Activated T-cell treated with anti-CD3 and anti-CD28 coated beads, Interleukin-2, amount 50 U/mL, for 4 hours (primary cell): ENCODE measurements at regions not wholly inside any gene's neighbourhood (a gene's known extent, or its start where the extent isn't known, plus 50 kb on each side); places are given as distances from the start of the nearest gene placed in this dataset.

Source experiments
- ATAC-seq, 2 donors: fragments of 200-7000 bp; cut with Tn5 transposase; one replicate each; pipeline ENCODE4 v1.10.0; 2021
- DNase-seq: peaks from one replicate; pipeline ENCODE4 v3.0.0-alpha.2; 2020
- H3K27me3 Mint-ChIP-seq: one replicate; pipeline ENCODE4 v1.8.0; 2021; ENCODE audit warnings: low read depth, mixed read lengths
- H3K36me3 Mint-ChIP-seq: one replicate; pipeline ENCODE4 v1.8.0; 2022; ENCODE audit warnings: mixed read lengths; ENCODE audit not compliant: insufficient read depth
- H3K4me1 Mint-ChIP-seq: one replicate; pipeline ENCODE4 v1.8.0; 2021; ENCODE audit warnings: low read depth, mixed read lengths
- H3K4me3 Mint-ChIP-seq: one replicate; pipeline ENCODE4 v1.8.0; 2021; ENCODE audit warnings: mild to moderate bottlenecking, moderate library complexity, mixed read lengths
- H3K9me3 Mint-ChIP-seq: one replicate; pipeline ENCODE4 v1.8.0; 2021; ENCODE audit warnings: mixed read lengths

GRCh38 chr19:31502536-31503170, 153.4 kb upstream of the TSHZ3 start:
- no peaks in the 10 kb centered on the region for H3K4me1 Mint-ChIP-seq
- H3K27me3 Mint-ChIP-seq = peaks cover 3% of the 10 kb centered on the region
- H3K9me3 Mint-ChIP-seq = no peaks in the 10 kb centered on the region
- DNase-seq (no peak), ATAC-seq (no peak)
- H3K36me3 Mint-ChIP-seq = no peaks in the 10 kb centered on the region
- H3K4me3 Mint-ChIP-seq = no peak overlapping the region

DNA sequence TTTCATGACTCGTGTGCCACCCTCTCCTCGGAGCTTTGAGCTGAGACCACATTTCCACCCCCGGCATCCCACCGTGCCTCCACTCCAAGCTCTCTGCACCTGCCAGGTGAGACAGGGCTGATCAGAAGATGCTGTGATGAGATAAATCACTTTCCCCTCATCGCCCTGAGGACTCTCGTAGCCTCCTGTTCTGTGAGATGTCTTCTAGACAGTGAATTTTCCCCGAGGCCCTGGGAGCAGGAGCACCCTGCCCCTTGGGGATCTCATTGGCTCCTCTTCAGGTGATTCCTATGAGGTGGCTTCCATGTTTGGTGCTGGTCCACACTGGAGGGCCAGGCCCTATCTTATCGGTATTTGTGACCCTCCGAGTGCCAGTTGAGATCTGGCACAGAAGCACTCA, 154.0 kb upstream of the TSHZ3 start:
- DNase-seq = no peak
- no peak for ATAC-seq
- H3K9me3 Mint-ChIP-seq = no peaks in the 10 kb centered on the region
- no peaks in the 10 kb centered on the region for H3K36me3 Mint-ChIP-seq
- H3K27me3 Mint-ChIP-seq = peaks cover 3% of the 10 kb centered on the region
- no peaks in the 10 kb centered on the region for H3K4me1 Mint-ChIP-seq
- no peak overlapping the region for H3K4me3 Mint-ChIP-seq

DNA sequence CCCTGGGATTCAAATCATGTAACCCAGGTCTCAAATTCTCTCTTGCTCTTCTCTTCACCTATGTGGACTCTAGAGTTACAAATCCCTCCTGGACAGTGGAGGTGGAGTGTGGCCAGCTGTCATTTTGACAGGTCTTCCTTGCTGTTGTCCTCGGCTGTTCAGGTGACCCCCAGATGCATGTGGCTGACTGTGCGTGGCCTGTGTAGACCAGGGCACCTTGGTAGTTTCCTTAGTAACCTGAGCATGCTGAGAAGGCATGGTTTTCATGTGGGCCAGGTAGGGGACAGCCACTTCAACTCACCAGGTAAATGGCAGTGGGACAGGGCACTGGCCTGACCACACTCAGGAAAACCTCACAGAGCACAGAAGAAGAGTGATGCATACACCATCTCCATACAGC, 155.0 kb upstream of the TSHZ3 start:
- no peaks in the 10 kb centered on the region for H3K9me3 Mint-ChIP-seq
- no peaks in the 10 kb centered on the region for H3K36me3 Mint-ChIP-seq
- no peaks in the 10 kb centered on the region for H3K4me1 Mint-ChIP-seq
- ATAC-seq = no peak
- H3K4me3 Mint-ChIP-seq = no peak overlapping the region
- H3K27me3 Mint-ChIP-seq = peaks cover 3% of the 10 kb centered on the region
- no peak for DNase-seq

DNA sequence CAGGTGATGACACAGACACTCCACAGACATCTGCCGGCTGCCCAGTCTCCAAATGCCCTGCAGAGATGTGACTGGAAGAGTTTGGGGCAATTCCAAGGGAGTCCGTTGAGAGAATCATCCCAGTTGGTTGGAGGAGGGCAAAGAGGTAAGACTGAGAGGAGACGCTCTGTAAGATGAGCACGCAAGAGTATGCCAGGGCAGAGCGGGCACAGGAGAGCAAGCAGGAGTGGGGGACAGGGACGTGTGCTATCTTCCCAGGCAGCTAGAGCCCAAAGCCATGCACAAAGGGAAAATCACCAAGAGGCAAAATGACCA, 156.3 kb upstream of the TSHZ3 start:
- DNase-seq = no peak
- Mint-ChIP-seq H3K4me1 (no peaks in the 10 kb centered on the region), H3K9me3 (no peaks in the 10 kb centered on the region), H3K4me3 (no peak overlapping the region), H3K27me3 (no peaks in the 10 kb centered on the region), H3K36me3 (no peaks in the 10 kb centered on the region)
- ATAC-seq = no peak

- Mint-ChIP-seq H3K27me3 (no peaks in the 10 kb centered on the region), H3K36me3 (no peaks in the 10 kb centered on the region), H3K9me3 (no peaks in the 10 kb centered on the region), H3K4me1 (no peaks in the 10 kb centered on the region), H3K4me3 (no peak overlapping the region)
- ATAC-seq (no peak), DNase-seq (no peak)
Observed at GRCh38 chr19:31506102-31506501, 156.9 kb upstream of the TSHZ3 start.

GRCh38 chr19:31510635-31511034, 161.4 kb upstream of the TSHZ3 start:
- H3K27me3 Mint-ChIP-seq = no peaks in the 10 kb centered on the region
- no peaks in the 10 kb centered on the region for H3K36me3 Mint-ChIP-seq
- ATAC-seq = no peak
- DNase-seq = no peak
- H3K4me3 Mint-ChIP-seq = no peak overlapping the region
- H3K4me1 Mint-ChIP-seq = no peaks in the 10 kb centered on the region
- H3K9me3 Mint-ChIP-seq = no peaks in the 10 kb centered on the region

- Mint-ChIP-seq H3K27me3 (no peaks in the 10 kb centered on the region), H3K36me3 (no peaks in the 10 kb centered on the region), H3K4me3 (no peak overlapping the region), H3K9me3 (no peaks in the 10 kb centered on the region), H3K4me1 (no peaks in the 10 kb centered on the region)
- DNase-seq (no peak), ATAC-seq (no peak)
Observed at GRCh38 chr19:31511098-31511497, 161.9 kb upstream of the TSHZ3 start.

GRCh38 chr19:31511696-31512095, 162.5 kb upstream of the TSHZ3 start:
- H3K4me3 Mint-ChIP-seq = no peak overlapping the region
- DNase-seq (no peak), ATAC-seq (no peak)
- H3K27me3 Mint-ChIP-seq = no peaks in the 10 kb centered on the region
- H3K4me1 Mint-ChIP-seq = no peaks in the 10 kb centered on the region
- no peaks in the 10 kb centered on the region for H3K9me3 Mint-ChIP-seq
- no peaks in the 10 kb centered on the region for H3K36me3 Mint-ChIP-seq

DNA sequence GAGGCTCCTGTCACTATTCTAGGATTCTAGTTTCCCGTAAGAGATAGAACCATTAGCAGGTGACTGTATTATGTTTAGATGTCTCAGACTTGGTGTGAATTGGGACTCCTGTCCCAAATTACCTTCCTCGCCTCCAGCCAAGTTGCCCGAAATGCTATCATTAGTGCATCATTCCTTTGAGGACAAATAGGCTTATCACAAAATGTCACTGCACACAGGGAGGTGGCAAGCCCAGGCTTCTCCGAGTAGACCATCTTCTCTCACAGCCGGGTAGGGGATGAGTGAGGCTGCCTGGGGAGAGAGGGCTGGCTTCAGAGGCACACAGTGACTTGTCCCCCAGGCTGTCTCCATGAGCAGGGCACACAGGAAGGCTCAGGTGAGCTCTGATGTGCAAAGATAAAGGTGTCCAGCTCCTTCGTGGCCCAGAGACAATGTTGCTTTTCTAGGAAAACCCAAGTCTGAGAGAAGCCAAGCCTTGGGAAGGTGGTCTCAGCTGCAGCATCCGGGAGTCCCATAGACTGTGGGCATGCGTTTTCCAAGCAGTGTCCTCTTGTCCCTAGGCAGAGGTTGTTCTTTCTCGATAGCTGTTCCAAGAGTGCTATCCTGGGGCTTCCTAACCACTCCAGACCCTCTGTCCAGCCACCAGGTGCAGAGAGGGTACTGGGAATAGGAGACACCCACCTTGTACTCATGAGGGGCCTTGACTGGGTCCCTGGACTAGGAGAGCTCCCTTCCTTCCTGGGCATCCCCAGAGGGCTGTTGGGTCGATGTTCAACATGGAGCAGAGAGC, 163.1 kb upstream of the TSHZ3 start:
- Mint-ChIP-seq H3K27me3 (no peaks in the 10 kb centered on the region), H3K9me3 (no peaks in the 10 kb centered on the region), H3K36me3 (no peaks in the 10 kb centered on the region), H3K4me3 (no peak overlapping the region), H3K4me1 (no peaks in the 10 kb centered on the region)
- DNase-seq (no peak), ATAC-seq (no peak)

GRCh38 chr19:31513841-31514240, 164.6 kb upstream of the TSHZ3 start:
- no peak for DNase-seq
- Mint-ChIP-seq H3K36me3 (no peaks in the 10 kb centered on the region), H3K9me3 (no peaks in the 10 kb centered on the region), H3K27me3 (no peaks in the 10 kb centered on the region), H3K4me3 (no peak overlapping the region), H3K4me1 (no peaks in the 10 kb centered on the region)
- ATAC-seq = no peak

GRCh38 chr19:31515931-31516330, 166.7 kb upstream of the TSHZ3 start:
- peaks cover 2% of the 10 kb centered on the region for H3K9me3 Mint-ChIP-seq
- no peaks in the 10 kb centered on the region for H3K4me1 Mint-ChIP-seq
- H3K27me3 Mint-ChIP-seq = no peaks in the 10 kb centered on the region
- H3K4me3 Mint-ChIP-seq = no peak overlapping the region
- DNase-seq (no peak), ATAC-seq (no peak)
- no peaks in the 10 kb centered on the region for H3K36me3 Mint-ChIP-seq

DNA sequence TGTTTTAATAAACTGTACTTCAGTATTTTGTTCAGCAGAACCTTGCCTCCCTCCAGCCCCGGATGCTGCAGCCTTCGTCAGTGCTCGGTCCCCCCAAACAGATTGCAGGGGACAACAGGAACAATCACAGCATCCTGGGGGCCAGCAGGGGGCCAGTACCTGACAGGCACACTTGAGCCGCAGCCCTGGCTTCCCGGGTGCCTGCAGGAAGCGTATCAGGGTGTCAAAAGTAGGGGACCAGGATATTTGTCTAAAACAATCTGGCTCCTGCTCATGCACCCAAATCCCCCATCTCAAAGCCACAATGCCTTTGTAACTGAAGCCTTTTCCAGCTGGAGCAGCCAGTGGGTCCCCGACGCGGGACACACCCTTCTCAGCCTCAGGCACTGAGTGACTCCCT, 167.5 kb upstream of the TSHZ3 start:
- no peak overlapping the region for H3K4me3 Mint-ChIP-seq
- H3K9me3 Mint-ChIP-seq = peaks cover 4% of the 10 kb centered on the region
- ATAC-seq = no peak
- H3K4me1 Mint-ChIP-seq = no peaks in the 10 kb centered on the region
- H3K36me3 Mint-ChIP-seq = no peaks in the 10 kb centered on the region
- DNase-seq = no peak
- no peaks in the 10 kb centered on the region for H3K27me3 Mint-ChIP-seq

DNA sequence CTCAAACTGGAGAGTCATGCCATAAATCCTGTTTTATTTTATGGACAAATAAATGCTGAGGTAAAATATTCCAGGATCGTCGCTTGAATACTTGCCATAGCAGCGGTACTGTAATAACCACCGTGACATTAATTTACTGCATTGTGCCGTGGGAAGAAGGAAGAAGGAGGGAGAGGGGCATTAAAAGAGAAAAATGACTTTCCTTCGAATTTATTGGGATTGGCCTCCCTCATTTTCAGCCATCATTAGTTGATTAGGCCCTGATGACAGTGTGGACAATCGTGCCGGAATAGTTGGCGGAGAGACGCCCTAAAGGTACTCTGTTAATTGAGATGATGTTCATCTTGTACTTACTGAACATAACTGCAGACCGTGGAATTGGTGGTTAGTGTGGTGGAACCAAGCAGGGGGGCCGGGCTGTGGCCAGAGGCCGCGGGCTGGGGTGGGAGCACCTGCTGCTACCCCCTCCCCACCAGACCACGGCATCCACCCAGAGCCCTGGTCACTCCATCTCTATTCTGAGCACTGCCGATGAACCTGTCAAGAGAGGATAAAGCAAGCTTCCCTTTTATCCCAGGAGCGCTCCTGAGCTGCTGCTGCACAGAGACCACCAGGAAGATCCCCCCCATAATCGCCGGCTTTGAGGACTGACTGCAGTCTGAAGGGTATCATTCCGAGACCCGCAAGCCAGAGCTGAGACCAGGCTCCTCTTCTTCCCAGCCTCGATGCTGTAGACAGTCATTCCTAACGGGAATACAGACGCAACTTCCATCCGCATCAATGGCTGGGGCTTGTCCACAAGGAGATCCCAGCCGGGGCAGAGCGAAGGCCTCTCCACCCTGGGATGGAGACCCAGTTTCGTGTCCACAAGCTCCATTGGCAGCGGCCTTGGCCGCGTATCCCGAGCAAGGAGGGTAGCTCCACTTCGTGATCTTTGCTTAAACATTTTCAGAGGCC, 168.3 kb upstream of the TSHZ3 start:
- no peak for ATAC-seq
- no peaks in the 10 kb centered on the region for H3K27me3 Mint-ChIP-seq
- no peak for DNase-seq
- no peaks in the 10 kb centered on the region for H3K4me1 Mint-ChIP-seq
- H3K36me3 Mint-ChIP-seq = no peaks in the 10 kb centered on the region
- peaks cover 4% of the 10 kb centered on the region for H3K9me3 Mint-ChIP-seq
- no peak overlapping the region for H3K4me3 Mint-ChIP-seq

- H3K4me1 Mint-ChIP-seq = no peaks in the 10 kb centered on the region
- H3K9me3 Mint-ChIP-seq = peaks cover 4% of the 10 kb centered on the region
- no peaks in the 10 kb centered on the region for H3K36me3 Mint-ChIP-seq
- DNase-seq = no peak
- H3K4me3 Mint-ChIP-seq = no peak overlapping the region
- H3K27me3 Mint-ChIP-seq = no peaks in the 10 kb centered on the region
- no peak for ATAC-seq
Observed at GRCh38 chr19:31518216-31519020, 169.2 kb upstream of the TSHZ3 start.
